ENCODE measurements at regions not wholly inside any gene's neighbourhood (a gene's known extent, or its start where the extent isn't known, plus 50 kb on each side); places are given as distances from the start of the nearest gene placed in this dataset.
A peak's percentile ranks its signal among the peaks of the same experiment; 100 is the strongest.
"Not testable (repeated sequence)": the region's sequence is repeated elsewhere in the genome, so short reads cannot be mapped to it uniquely, and the experiment has no call there.

- 12% methylated on average over 9 of the region's 25 CpGs for WGBS (ENCODE audit: insufficient coverage)
- H3K4me3 Mint-ChIP-seq; H3K4me1 ChIP-seq (ENCODE audit: control insufficient read depth, insufficient read depth, low read length); H3K4me1 Mint-ChIP-seq; H3K9me3 ChIP-seq (ENCODE audit: control insufficient read depth, insufficient read depth, low read length); H3K27ac ChIP-seq (ENCODE audit: low read length); H3K36me3 Mint-ChIP-seq; DNase-seq; H3K4me3 ChIP-seq (ENCODE audit: low read length); H3K27ac Mint-ChIP-seq; ATAC-seq; H3K9me3 Mint-ChIP-seq; intact Hi-C loops (cut with micrococcal nuclease); H3K36me3 ChIP-seq (ENCODE audit: control insufficient read depth, insufficient read depth, low read length); H3K27me3 ChIP-seq (ENCODE audit: control insufficient read depth, insufficient read depth, low read length): not testable (repeated sequence)
- H3K27me3 Mint-ChIP-seq (ENCODE audit: low read depth in 2 of 2), result peaks cover 3 to 21% of the 10 kb centered on the region in 2 donors
Measured at GRCh38 chr1:143837924-143838597, 133.7 kb downstream of the FAM72C start.

DNA sequence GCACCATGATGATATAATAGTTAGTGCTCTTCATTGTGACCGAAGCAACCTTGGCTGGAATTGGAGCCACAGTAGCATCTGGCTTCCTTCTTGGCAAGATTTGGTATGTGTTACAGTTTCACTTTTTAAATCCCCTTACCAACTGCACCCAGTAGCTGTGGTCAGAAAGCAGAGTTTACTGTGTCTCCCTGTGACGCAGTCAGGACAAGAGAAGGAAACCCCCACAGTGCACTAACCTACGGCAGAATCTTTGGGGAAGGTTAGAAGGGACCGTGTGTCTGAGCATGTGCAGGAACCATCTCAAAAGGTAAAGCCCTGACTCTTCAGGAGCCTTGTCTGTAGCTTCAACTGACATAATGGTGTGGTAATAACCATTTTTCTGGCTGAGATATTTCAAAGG, 138.4 kb downstream of the FAM72C start:
- H3K4me3 Mint-ChIP-seq; H3K27ac ChIP-seq (ENCODE audit: low read length); H3K4me1 ChIP-seq (ENCODE audit: control insufficient read depth, insufficient read depth, low read length); H3K27ac Mint-ChIP-seq; H3K36me3 ChIP-seq (ENCODE audit: control insufficient read depth, insufficient read depth, low read length); H3K36me3 Mint-ChIP-seq; H3K4me3 ChIP-seq (ENCODE audit: low read length); intact Hi-C loops (cut with micrococcal nuclease); H3K9me3 ChIP-seq (ENCODE audit: control insufficient read depth, insufficient read depth, low read length); H3K9me3 Mint-ChIP-seq; DNase-seq; H3K27me3 ChIP-seq (ENCODE audit: control insufficient read depth, insufficient read depth, low read length); H3K4me1 Mint-ChIP-seq: not testable (repeated sequence)
- WGBS (ENCODE audit: insufficient coverage), result no CpG with 5 or more reads among the region's 4 CpGs
- peak in 1 of 3 donors; percentile 45 for ATAC-seq
- H3K27me3 Mint-ChIP-seq (ENCODE audit: low read depth in 2 of 2), result peaks cover 3 to 21% of the 10 kb centered on the region in 2 donors

GRCh38 chr1:143832379-143832716, 139.4 kb downstream of the FAM72C start:
- H3K9me3 Mint-ChIP-seq; DNase-seq; H3K4me1 Mint-ChIP-seq; H3K4me1 ChIP-seq (ENCODE audit: control insufficient read depth, insufficient read depth, low read length); H3K36me3 ChIP-seq (ENCODE audit: control insufficient read depth, insufficient read depth, low read length); ATAC-seq; intact Hi-C loops (cut with micrococcal nuclease); H3K4me3 ChIP-seq (ENCODE audit: low read length); H3K36me3 Mint-ChIP-seq; H3K27me3 ChIP-seq (ENCODE audit: control insufficient read depth, insufficient read depth, low read length); H3K4me3 Mint-ChIP-seq; H3K27ac Mint-ChIP-seq; H3K9me3 ChIP-seq (ENCODE audit: control insufficient read depth, insufficient read depth, low read length); H3K27ac ChIP-seq (ENCODE audit: low read length): not testable (repeated sequence)
- 100% methylated on average over 2 of the region's 5 CpGs for WGBS (ENCODE audit: insufficient coverage)
- H3K27me3 Mint-ChIP-seq (ENCODE audit: low read depth in 2 of 2), result peaks cover 3 to 13% of the 10 kb centered on the region in 2 donors

DNA sequence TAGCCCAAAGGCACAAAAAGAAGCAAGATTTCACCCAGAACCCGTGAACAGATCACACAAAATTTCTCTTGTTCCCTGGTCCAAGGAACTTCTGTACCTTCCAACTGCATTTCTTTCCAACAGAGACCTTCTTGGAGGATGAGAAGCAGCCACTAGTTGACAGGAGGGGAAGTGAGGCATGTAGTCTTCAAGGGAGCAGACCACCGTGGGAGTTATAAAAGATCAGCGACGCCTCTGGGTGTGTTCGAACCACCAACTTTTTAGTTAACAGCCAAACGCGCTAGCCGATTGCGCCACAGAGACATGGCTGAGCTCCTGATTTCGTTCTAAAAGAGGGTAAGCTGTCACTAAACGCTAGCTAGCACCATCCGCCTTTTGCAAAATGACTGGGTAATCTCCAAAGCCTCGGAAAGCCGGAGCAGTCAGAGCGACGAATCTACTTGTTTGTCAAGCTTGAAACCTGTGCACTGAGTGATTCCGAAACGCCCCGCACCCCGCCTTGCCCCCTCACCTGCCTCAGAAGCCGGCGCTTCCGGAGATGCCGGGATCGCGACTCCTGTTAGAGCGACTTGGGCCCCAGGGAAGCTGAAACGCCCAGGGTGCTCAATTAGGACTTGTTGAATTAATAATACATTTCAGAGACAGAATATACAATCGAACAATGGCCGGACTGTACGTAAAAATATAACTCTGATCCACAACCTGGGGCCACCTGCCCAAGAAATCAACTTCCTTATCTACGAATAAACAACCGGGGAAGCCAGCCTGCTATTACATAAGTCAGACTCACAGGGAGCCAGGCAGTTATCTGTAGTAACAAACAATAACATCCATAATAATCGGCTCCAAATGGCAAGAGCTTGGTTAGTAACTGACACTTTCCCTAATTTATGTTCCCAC, 140.1 kb downstream of the FAM72C start:
- H3K36me3 ChIP-seq (ENCODE audit: control insufficient read depth, insufficient read depth, low read length); H3K27ac Mint-ChIP-seq; H3K9me3 Mint-ChIP-seq; H3K4me1 ChIP-seq (ENCODE audit: control insufficient read depth, insufficient read depth, low read length); H3K9me3 ChIP-seq (ENCODE audit: control insufficient read depth, insufficient read depth, low read length); H3K27me3 ChIP-seq (ENCODE audit: control insufficient read depth, insufficient read depth, low read length); H3K36me3 Mint-ChIP-seq; intact Hi-C loops (cut with micrococcal nuclease); H3K4me3 Mint-ChIP-seq; ATAC-seq; H3K4me1 Mint-ChIP-seq; H3K27me3 Mint-ChIP-seq (ENCODE audit: low read depth in 2 of 2); DNase-seq; H3K4me3 ChIP-seq (ENCODE audit: low read length); H3K27ac ChIP-seq (ENCODE audit: low read length): not testable (repeated sequence)
- WGBS (ENCODE audit: insufficient coverage), result 16% methylated on average over 14 of the region's 34 CpGs

- H3K27me3 ChIP-seq (ENCODE audit: control insufficient read depth, insufficient read depth, low read length); H3K27me3 Mint-ChIP-seq (ENCODE audit: low read depth in 2 of 2); H3K27ac ChIP-seq (ENCODE audit: low read length); intact Hi-C loops (cut with micrococcal nuclease); H3K4me1 ChIP-seq (ENCODE audit: control insufficient read depth, insufficient read depth, low read length); H3K36me3 Mint-ChIP-seq; H3K4me1 Mint-ChIP-seq; ATAC-seq; H3K36me3 ChIP-seq (ENCODE audit: control insufficient read depth, insufficient read depth, low read length); H3K4me3 Mint-ChIP-seq; H3K9me3 Mint-ChIP-seq; H3K4me3 ChIP-seq (ENCODE audit: low read length); H3K9me3 ChIP-seq (ENCODE audit: control insufficient read depth, insufficient read depth, low read length); DNase-seq; H3K27ac Mint-ChIP-seq: not testable (repeated sequence)
- no CpG with 5 or more reads among the region's 1 CpG for WGBS (ENCODE audit: insufficient coverage)
Measured at GRCh38 chr1:143826162-143826561, 145.6 kb downstream of the FAM72C start.

GRCh38 chr1:143824266-143824665, 147.5 kb downstream of the FAM72C start:
- H3K27me3 Mint-ChIP-seq (ENCODE audit: low read depth in 2 of 2); intact Hi-C loops (cut with micrococcal nuclease); H3K27ac ChIP-seq (ENCODE audit: low read length); ATAC-seq; H3K27me3 ChIP-seq (ENCODE audit: control insufficient read depth, insufficient read depth, low read length); H3K27ac Mint-ChIP-seq; H3K4me3 Mint-ChIP-seq; H3K36me3 Mint-ChIP-seq; H3K4me1 ChIP-seq (ENCODE audit: control insufficient read depth, insufficient read depth, low read length); DNase-seq; H3K9me3 ChIP-seq (ENCODE audit: control insufficient read depth, insufficient read depth, low read length); H3K4me1 Mint-ChIP-seq; H3K4me3 ChIP-seq (ENCODE audit: low read length); H3K9me3 Mint-ChIP-seq; H3K36me3 ChIP-seq (ENCODE audit: control insufficient read depth, insufficient read depth, low read length): not testable (repeated sequence)
- no CpG with 5 or more reads among the region's 3 CpGs for WGBS (ENCODE audit: insufficient coverage)

DNA sequence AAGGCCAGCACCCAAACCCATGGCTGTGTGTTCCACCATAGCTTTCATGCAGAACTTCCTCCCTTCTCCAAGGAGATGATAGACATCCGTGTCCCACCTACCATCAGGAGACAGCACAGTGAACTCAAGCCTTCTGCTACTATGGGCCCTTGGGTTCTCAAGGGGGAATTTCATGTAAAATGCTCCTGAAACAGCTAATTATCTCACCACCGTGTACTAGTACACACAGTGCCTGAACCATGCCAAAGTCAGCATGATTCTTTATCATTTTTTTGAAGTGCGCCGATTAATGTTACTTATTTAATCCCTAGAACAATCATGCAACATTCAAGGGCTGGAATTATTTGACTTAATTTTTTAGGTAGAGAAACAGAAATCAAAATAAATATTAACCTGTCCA, 151.7 kb downstream of the FAM72C start:
- H3K4me3 Mint-ChIP-seq, H3K4me1 Mint-ChIP-seq, ATAC-seq: not testable (repeated sequence)

DNA sequence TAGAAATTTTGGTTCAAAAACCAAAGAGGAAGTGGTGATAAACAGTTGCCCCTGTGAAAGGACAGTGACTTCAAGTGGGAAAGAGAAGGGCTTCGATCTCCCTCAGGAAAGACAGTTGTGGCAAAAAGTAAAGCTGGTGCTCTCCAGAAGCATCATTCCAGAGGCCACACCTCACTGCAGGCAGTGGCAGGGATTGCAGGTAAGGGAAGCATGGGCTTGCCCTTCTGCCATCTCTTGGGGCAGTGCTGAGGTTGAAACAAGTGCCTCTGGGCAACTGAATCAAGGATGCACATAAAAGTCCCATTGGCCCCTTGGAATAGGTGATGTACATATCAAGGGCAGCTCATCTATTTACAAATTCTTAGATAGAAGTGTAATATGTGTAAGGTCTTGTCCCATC, 155.4 kb downstream of the FAM72C start:
- H3K4me3 Mint-ChIP-seq; DNase-seq; H3K4me3 ChIP-seq (ENCODE audit: low read length); H3K9me3 Mint-ChIP-seq; ATAC-seq; H3K27ac ChIP-seq (ENCODE audit: low read length); H3K36me3 ChIP-seq (ENCODE audit: control insufficient read depth, insufficient read depth, low read length); H3K27ac Mint-ChIP-seq; H3K27me3 Mint-ChIP-seq (ENCODE audit: low read depth in 2 of 2); H3K4me1 ChIP-seq (ENCODE audit: control insufficient read depth, insufficient read depth, low read length); intact Hi-C loops (cut with micrococcal nuclease); H3K9me3 ChIP-seq (ENCODE audit: control insufficient read depth, insufficient read depth, low read length); H3K27me3 ChIP-seq (ENCODE audit: control insufficient read depth, insufficient read depth, low read length); H3K4me1 Mint-ChIP-seq; H3K36me3 Mint-ChIP-seq: not testable (repeated sequence)
- WGBS (ENCODE audit: insufficient coverage), result no CpG with 5 or more reads among the region's 1 CpG

More for the DNA sequence above, 151.7 kb downstream of the FAM72C start:
- H3K9me3 ChIP-seq (ENCODE audit: control insufficient read depth, insufficient read depth, low read length); H3K27me3 ChIP-seq (ENCODE audit: control insufficient read depth, insufficient read depth, low read length); H3K36me3 Mint-ChIP-seq; H3K36me3 ChIP-seq (ENCODE audit: control insufficient read depth, insufficient read depth, low read length); H3K9me3 Mint-ChIP-seq; DNase-seq; H3K4me3 ChIP-seq (ENCODE audit: low read length); H3K27ac Mint-ChIP-seq; intact Hi-C loops (cut with micrococcal nuclease); H3K27me3 Mint-ChIP-seq (ENCODE audit: low read depth in 2 of 2); H3K4me1 ChIP-seq (ENCODE audit: control insufficient read depth, insufficient read depth, low read length); H3K27ac ChIP-seq (ENCODE audit: low read length): not testable (repeated sequence)
- no CpG with 5 or more reads among the region's 4 CpGs for WGBS (ENCODE audit: insufficient coverage)

All from natural killer cell (primary cell).